KMS-11 (cell line): ENCODE measurements at regions not wholly inside any gene's neighbourhood (a gene's known extent, or its start where the extent isn't known, plus 50 kb on each side); places are given as distances from the start of the nearest gene placed in this dataset.

Source experiments
- H2AFZ ChIP-seq: fragments of 200-600 bp; sonication (generic); 2 replicates; pipeline ENCODE4 v1.6.1; 2016; ENCODE audit warnings: antibody characterized with exemption, mixed run types, low read depth
- H3K27ac ChIP-seq: fragments of 200-600 bp; sonication (generic); 2 replicates; pipeline ENCODE4 v1.6.1; 2016; ENCODE audit warnings: mild to moderate bottlenecking, mixed run types
- H3K27me3 ChIP-seq: fragments of 200-600 bp; sonication (generic); 2 replicates; pipeline ENCODE4 v1.6.1; 2017; ENCODE audit warnings: mild to moderate bottlenecking, low read depth, mixed run types, moderate library complexity; ENCODE audit not compliant: insufficient read depth
- H3K36me3 ChIP-seq: fragments of 200-600 bp; sonication (generic); 2 replicates; pipeline ENCODE4 v1.6.1; 2017; ENCODE audit warnings: mild to moderate bottlenecking, mixed run types; ENCODE audit not compliant: insufficient read depth
- H3K4me1 ChIP-seq: fragments of 200-600 bp; sonication (generic); 2 replicates; pipeline ENCODE4 v1.6.1; 2016; ENCODE audit warnings: mild to moderate bottlenecking, low read depth, mixed run types; ENCODE audit not compliant: poor library complexity, severe bottlenecking
- H3K4me2 ChIP-seq: fragments of 200-600 bp; sonication (generic); 2 replicates; pipeline ENCODE4 v1.7.0; 2016; ENCODE audit warnings: mild to moderate bottlenecking, mixed run types
- H3K4me3 ChIP-seq: fragments of 200-600 bp; sonication (generic); IDR thresholded peaks from 2 replicates; pipeline ENCODE4 v1.6.1; 2017; ENCODE audit warnings: low read depth, low read length, mixed read lengths; ENCODE audit not compliant: insufficient read depth
- H3K79me2 ChIP-seq: fragments of 200-600 bp; sonication (generic); 2 replicates; pipeline ENCODE4 v1.6.1; 2016; ENCODE audit warnings: low read depth, mixed run types; ENCODE audit not compliant: insufficient read depth
- H3K9ac ChIP-seq: fragments of 200-600 bp; sonication (generic); 2 replicates; pipeline ENCODE4 v1.6.1; 2016; ENCODE audit warnings: mild to moderate bottlenecking, mixed run types
- H4K20me1 ChIP-seq: fragments of 200-600 bp; sonication (generic); 2 replicates; pipeline ENCODE4 v1.6.1; 2016; ENCODE audit warnings: mild to moderate bottlenecking, mixed run types; ENCODE audit not compliant: insufficient read depth
- TF ChIP-seq, protein P1 (sequence below): fragments of 200-600 bp; sonication (generic); conservative IDR thresholded peaks from 2 replicates; pipeline ENCODE4 v1.6.1; 2017; ENCODE audit warnings: low read depth, mild to moderate bottlenecking, antibody characterized with exemption, low read length, moderate library complexity, mixed read lengths

DNA sequence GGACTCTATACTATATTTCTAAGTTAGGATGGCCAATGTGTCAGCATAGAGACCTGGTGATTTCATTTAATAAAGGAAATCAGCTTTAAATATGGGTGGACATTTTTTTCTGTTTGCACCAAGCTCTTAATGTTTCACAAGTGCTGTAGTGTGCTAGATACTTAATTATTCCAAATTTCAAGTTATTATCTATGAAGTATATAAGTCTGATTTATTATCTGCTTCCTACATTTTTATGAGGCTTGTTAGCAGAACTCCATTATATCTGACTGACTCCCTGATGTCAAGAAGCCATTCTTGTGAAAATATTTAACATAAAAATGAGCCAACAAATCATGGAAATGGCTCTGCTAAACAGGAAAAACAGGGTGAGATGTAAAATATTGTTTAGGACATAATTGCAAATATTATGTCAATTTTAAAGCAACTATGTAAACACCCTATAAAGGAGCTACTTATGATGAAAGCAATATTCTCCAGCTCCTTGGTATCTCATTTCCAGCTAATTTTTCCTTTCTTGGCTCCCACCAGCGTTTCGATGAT, 1415.2 kb downstream of the GATA3 start:
- TF ChIP-seq, protein P1, sequence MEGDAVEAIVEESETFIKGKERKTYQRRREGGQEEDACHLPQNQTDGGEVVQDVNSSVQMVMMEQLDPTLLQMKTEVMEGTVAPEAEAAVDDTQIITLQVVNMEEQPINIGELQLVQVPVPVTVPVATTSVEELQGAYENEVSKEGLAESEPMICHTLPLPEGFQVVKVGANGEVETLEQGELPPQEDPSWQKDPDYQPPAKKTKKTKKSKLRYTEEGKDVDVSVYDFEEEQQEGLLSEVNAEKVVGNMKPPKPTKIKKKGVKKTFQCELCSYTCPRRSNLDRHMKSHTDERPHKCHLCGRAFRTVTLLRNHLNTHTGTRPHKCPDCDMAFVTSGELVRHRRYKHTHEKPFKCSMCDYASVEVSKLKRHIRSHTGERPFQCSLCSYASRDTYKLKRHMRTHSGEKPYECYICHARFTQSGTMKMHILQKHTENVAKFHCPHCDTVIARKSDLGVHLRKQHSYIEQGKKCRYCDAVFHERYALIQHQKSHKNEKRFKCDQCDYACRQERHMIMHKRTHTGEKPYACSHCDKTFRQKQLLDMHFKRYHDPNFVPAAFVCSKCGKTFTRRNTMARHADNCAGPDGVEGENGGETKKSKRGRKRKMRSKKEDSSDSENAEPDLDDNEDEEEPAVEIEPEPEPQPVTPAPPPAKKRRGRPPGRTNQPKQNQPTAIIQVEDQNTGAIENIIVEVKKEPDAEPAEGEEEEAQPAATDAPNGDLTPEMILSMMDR, result no peak
- no peaks in the 10 kb centered on the region for H3K79me2 ChIP-seq
- no peaks in the 10 kb centered on the region for H3K36me3 ChIP-seq
- no peaks in the 10 kb centered on the region for H3K4me1 ChIP-seq
- no peak overlapping the region for H3K4me3 ChIP-seq
- H3K9ac ChIP-seq, result no peak overlapping the region
- no peak overlapping the region for H2AFZ ChIP-seq
- H4K20me1 ChIP-seq, result no peaks in the 10 kb centered on the region
- no peak overlapping the region for H3K27ac ChIP-seq
- no peaks in the 10 kb centered on the region for H3K27me3 ChIP-seq
- H3K4me2 ChIP-seq, result no peak overlapping the region

DNA sequence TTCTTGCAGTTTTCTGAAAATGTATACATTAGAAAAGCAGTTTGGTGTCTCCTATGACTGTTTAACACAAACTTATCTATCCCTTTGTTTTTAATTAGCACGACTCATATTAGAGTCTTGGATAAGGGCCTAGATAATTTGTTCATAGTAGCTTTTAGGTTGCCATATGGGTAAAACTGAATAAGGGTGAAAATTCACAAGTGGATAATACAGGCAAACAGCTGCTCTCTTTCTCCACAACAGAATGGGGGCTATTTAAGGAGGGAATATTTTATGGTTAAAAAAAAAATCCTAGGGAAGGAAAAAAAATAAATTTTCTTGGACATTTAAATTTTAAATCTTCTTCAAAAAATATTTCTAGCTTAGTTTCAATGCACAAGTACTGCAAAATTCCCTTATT, 1416.1 kb downstream of the GATA3 start:
- no peaks in the 10 kb centered on the region for H3K36me3 ChIP-seq
- H4K20me1 ChIP-seq, result no peaks in the 10 kb centered on the region
- TF ChIP-seq, protein P1, result no peak
- H3K9ac ChIP-seq, result no peak overlapping the region
- H3K27me3 ChIP-seq, result no peaks in the 10 kb centered on the region
- H3K4me1 ChIP-seq, result no peaks in the 10 kb centered on the region
- no peak overlapping the region for H2AFZ ChIP-seq
- no peak overlapping the region for H3K27ac ChIP-seq
- no peak overlapping the region for H3K4me3 ChIP-seq
- H3K4me2 ChIP-seq, result no peak overlapping the region
- H3K79me2 ChIP-seq, result no peaks in the 10 kb centered on the region

DNA sequence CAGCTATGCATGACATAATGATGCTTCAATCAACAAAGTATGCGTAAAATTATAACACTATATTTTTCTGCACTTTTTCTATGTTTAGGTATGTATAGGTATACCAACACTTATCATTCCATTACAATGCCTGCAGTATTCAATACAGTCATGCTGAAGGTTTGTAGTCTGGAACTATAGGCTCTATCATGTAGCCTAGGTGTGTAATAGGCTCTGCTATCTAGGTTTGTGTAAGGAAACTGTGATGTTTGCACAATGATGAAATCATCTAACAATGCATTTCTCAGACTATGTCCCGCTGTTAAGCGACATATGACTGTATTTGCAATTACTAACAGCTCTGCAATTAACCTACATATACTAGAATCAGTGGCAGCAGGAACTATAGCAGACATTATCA, 1447.5 kb downstream of the GATA3 start:
- Histone ChIP-seq H3K79me2 (no peaks in the 10 kb centered on the region), H3K9ac (no peak overlapping the region), H3K27ac (no peak overlapping the region), H3K4me2 (no peak overlapping the region), H2AFZ (no peak overlapping the region), H3K36me3 (no peaks in the 10 kb centered on the region), H3K4me3 (no peak overlapping the region), H3K27me3 (no peaks in the 10 kb centered on the region), H4K20me1 (no peaks in the 10 kb centered on the region), H3K4me1 (no peaks in the 10 kb centered on the region)
- TF ChIP-seq, protein P1, result no peak

DNA sequence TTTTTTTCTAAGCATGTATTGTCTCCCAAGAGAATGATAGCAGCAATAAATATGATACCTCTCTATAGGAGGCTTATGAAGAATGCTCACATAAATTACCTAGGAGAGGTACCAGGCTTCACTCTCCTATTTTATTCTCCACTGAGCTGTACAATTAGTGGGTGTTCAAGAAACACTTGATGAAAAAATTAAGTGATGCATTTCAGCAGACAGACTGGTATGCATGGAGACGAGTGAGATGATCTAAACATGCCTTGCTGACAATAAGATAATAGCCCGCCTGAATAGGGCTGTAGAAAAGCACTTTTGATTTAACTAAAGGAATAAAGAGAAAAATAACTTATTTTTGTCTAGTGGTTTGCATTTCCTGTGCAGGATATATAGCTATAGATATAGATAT, 1449.7 kb downstream of the GATA3 start:
- Histone ChIP-seq H3K36me3 (no peaks in the 10 kb centered on the region), H3K27ac (no peak overlapping the region), H3K4me2 (no peak overlapping the region), H3K79me2 (no peaks in the 10 kb centered on the region), H2AFZ (no peak overlapping the region), H4K20me1 (no peaks in the 10 kb centered on the region), H3K27me3 (no peaks in the 10 kb centered on the region), H3K4me3 (no peak overlapping the region), H3K9ac (no peak overlapping the region), H3K4me1 (no peaks in the 10 kb centered on the region)
- TF ChIP-seq, protein P1, result no peak
